CD14-positive monocyte (primary cell): ENCODE measurements at regions not wholly inside any gene's neighbourhood (a gene's known extent, or its start where the extent isn't known, plus 50 kb on each side); places are given as distances from the start of the nearest gene placed in this dataset.

Experiments used
- DNase-seq, 3 donors: peaks; one replicate each; pipeline ENCODE4 v3.0.0-alpha.2; 2011 to 2022
- H2AFZ ChIP-seq: 2 replicates; pipeline ENCODE4 v1.6.0; 2012; ENCODE audit warnings: mild to moderate bottlenecking, low read depth, low read length, inconsistent platforms; ENCODE audit not compliant: insufficient read depth, poor library complexity, severe bottlenecking
- H3K27ac ChIP-seq, 2 donors: 1 replicate in 1 of 2; 2 replicates in 1 of 2; pipeline ENCODE4 v1.5.1; 2012 to 2013; ENCODE audit warnings: low read length in 2 of 2, control low read depth in 1 of 2, inconsistent platforms in 1 of 2, low read depth in 1 of 2, mild to moderate bottlenecking in 1 of 2
- H3K27me3 ChIP-seq, 2 donors: one replicate each; pipeline versions ENCODE4 v1.6.0 to v1.6.1; 2011 to 2013; ENCODE audit warnings: low read length in 2 of 2; ENCODE audit not compliant: control insufficient read depth in 2 of 2, insufficient read depth in 2 of 2
- H3K36me3 ChIP-seq, 2 donors: replicated peaks in 1 of 2; 1 replicate in 1 of 2; 2 replicates in 1 of 2; pipeline versions ENCODE4 v1.5.1 to v1.6.1; 2012 to 2013; ENCODE audit warnings: low read length in 2 of 2, control low read depth in 1 of 2, inconsistent platforms in 1 of 2, mild to moderate bottlenecking in 1 of 2; ENCODE audit not compliant: insufficient read depth in 2 of 2, control insufficient read depth in 1 of 2
- H3K4me1 ChIP-seq, 2 donors: 1 replicate in 1 of 2; 2 replicates in 1 of 2; pipeline versions ENCODE4 v1.5.1 to v1.6.1; 2012 to 2013; ENCODE audit warnings: low read length in 2 of 2, control low read depth in 1 of 2, inconsistent platforms in 1 of 2, mild to moderate bottlenecking in 1 of 2, moderate library complexity in 1 of 2; ENCODE audit not compliant: insufficient read depth in 2 of 2, control insufficient read depth in 1 of 2
- H3K4me2 ChIP-seq: replicated peaks from 2 replicates; pipeline ENCODE3; 2012; ENCODE audit warnings: low read length, moderate library complexity, mild to moderate bottlenecking; ENCODE audit not compliant: poor library complexity, severe bottlenecking; ENCODE audit errors: extremely low read depth
- H3K4me3 ChIP-seq, 3 experiments: fragments of 200-600 bp in 1 of 3; sonication (generic) in 1 of 3; replicated peaks in 1 of 3; 1 replicate in 2 of 3; 2 replicates in 1 of 3; pipeline ENCODE4 v1.5.1; 2011 to 2013; ENCODE audit warnings: low read length in 3 of 3, mild to moderate bottlenecking in 3 of 3, control low read depth in 2 of 3, low read depth in 2 of 3, inconsistent platforms in 1 of 3, moderate library complexity in 1 of 3
- H3K79me2 ChIP-seq: 2 replicates; pipeline ENCODE4 v1.6.0; 2012; ENCODE audit warnings: mild to moderate bottlenecking, control low read depth, inconsistent platforms, low read length, moderate library complexity; ENCODE audit not compliant: insufficient read depth
- H3K9ac ChIP-seq: 2 replicates; pipeline ENCODE4 v1.6.0; 2017; ENCODE audit warnings: low read length, mild to moderate bottlenecking; ENCODE audit not compliant: insufficient read depth, poor library complexity, severe bottlenecking
- H3K9me3 ChIP-seq, 2 donors: replicated peaks in 1 of 2; 1 replicate in 1 of 2; 2 replicates in 1 of 2; pipeline versions ENCODE4 v1.5.1 to v1.6.1; 2012 to 2013; ENCODE audit warnings: low read length in 2 of 2, control low read depth in 1 of 2; ENCODE audit not compliant: control insufficient read depth in 1 of 2, insufficient read depth in 1 of 2
- H4K20me1 ChIP-seq: 2 replicates; pipeline ENCODE4 v1.6.0; 2012; ENCODE audit warnings: mild to moderate bottlenecking, low read length, control low read depth, moderate library complexity; ENCODE audit not compliant: insufficient read depth
- H3K27ac Mint-ChIP-seq, 7 donors: one replicate each; pipeline ENCODE4 v1.8.0; 2020; ENCODE audit warnings: mild to moderate bottlenecking in 7 of 7, mixed read lengths in 7 of 7, moderate library complexity in 6 of 7, inconsistent platforms in 2 of 7
- H3K27me3 Mint-ChIP-seq, 3 donors: one replicate each; pipeline ENCODE4 v1.8.0; 2021 to 2022; ENCODE audit warnings: low read depth in 3 of 3, mild to moderate bottlenecking in 3 of 3, mixed read lengths in 3 of 3, moderate library complexity in 3 of 3, inconsistent platforms in 1 of 3
- H3K36me3 Mint-ChIP-seq, 2 donors: one replicate each; pipeline ENCODE4 v1.8.0; 2020; ENCODE audit warnings: mixed read lengths in 2 of 2, inconsistent platforms in 1 of 2, mild to moderate bottlenecking in 1 of 2
- H3K4me1 Mint-ChIP-seq: one replicate; pipeline ENCODE4 v1.8.0; 2020; ENCODE audit warnings: mild to moderate bottlenecking, mixed read lengths
- H3K4me3 Mint-ChIP-seq, 2 donors: one replicate each; pipeline ENCODE4 v1.8.0; 2020; ENCODE audit warnings: mild to moderate bottlenecking in 2 of 2, mixed read lengths in 2 of 2, moderate library complexity in 1 of 2
- H3K9me3 Mint-ChIP-seq, 7 donors: one replicate each; pipeline ENCODE4 v1.8.0; 2020 to 2022; ENCODE audit warnings: mixed read lengths in 7 of 7, mild to moderate bottlenecking in 6 of 7, moderate library complexity in 6 of 7, inconsistent platforms in 2 of 7
- WGBS: methylation state at CpG from one replicate; pipeline ENCODE4 v1.1.5; 2013; ENCODE audit warnings: missing lambda C conversion rate; ENCODE audit not compliant: insufficient coverage; 5-methylcytosine and 5-hydroxymethylcytosine counted together
- intact Hi-C, 2 donors: fragments of 100-400 bp; cut with micrococcal nuclease; formaldehyde crosslinking; loops; one replicate each; pipeline versions ENCODE4 v1.15.0 to v1.15.1; 2023
- TF ChIP-seq, protein P1 (sequence below): fragments of 200-600 bp; IDR thresholded peaks from one replicate; pipeline ENCODE4 v1.8.0; 2022; ENCODE audit warnings: antibody characterized with exemption, mild to moderate bottlenecking

DNA sequence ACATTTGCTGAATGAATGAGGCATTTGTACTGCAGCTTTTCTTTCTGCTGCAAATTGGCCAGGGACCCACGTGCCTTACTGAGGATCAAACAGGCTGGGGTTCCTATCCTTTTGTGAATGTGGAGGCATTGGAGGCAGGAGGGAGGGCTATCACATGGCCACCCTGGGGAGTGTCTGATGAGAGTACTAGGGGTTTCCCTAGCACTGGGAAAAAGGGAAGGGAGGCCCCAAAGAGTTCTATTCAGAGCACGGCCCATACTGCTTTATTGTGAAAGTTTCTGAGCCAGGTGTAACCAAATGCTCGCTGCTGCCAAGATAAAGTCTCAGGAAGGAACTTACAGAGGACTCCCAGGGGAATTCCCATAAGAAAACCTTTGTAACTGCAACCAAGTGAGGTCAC is 78.4 kb upstream of the ANO1 start:
- no peak overlapping the region for H3K27ac ChIP-seq
- H3K27me3 Mint-ChIP-seq, result peaks cover 0 to 9% (median 4%) of the 10 kb centered on the region in 3 donors
- H3K4me1 Mint-ChIP-seq, result no peaks in the 10 kb centered on the region

DNA sequence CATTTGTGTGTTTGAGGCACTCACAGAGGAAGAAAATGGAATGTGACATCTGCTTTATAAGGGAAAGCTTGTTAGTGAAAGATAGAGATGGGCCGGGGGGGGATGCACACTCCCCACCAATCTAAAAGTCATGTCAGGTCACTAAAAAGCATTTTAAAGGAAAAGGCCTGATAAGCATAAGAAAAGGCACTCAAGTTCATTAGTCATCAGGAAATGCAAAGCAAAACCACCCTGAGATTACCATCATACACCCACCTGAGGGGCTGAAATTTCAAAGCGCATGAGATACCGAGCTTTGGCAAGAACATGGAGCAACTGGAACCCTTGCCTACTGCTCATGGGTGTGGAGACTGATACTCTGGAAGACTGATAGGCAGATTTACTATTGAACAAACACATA is 77.9 kb upstream of the ANO1 start:
- Mint-ChIP-seq H3K36me3 (no peaks in the 10 kb centered on the region), H3K27me3 (peaks cover 0 to 9% (median 1%) of the 10 kb centered on the region in 3 donors), H3K4me3 (no peak overlapping the region), H3K4me1 (no peaks in the 10 kb centered on the region), H3K9me3 (peaks cover 0 to 12% (median 4%) of the 10 kb centered on the region in 7 donors), H3K27ac (no peak overlapping the region)
- Histone ChIP-seq H2AFZ (no peak overlapping the region), H3K4me2 (no peak overlapping the region), H3K27ac (no peak overlapping the region), H3K27me3 (no peaks in the 10 kb centered on the region), H3K36me3 (no peaks in the 10 kb centered on the region), H4K20me1 (no peaks in the 10 kb centered on the region), H3K4me1 (no peaks in the 10 kb centered on the region), H3K9me3 (no peaks in the 10 kb centered on the region), H3K4me3 (no peak overlapping the region), H3K9ac (no peak overlapping the region), H3K79me2 (no peaks in the 10 kb centered on the region)
- intact Hi-C loops, result no loop called here
- WGBS, result no CpG with 5 or more reads among the region's 3 CpGs
- TF ChIP-seq, protein P1, sequence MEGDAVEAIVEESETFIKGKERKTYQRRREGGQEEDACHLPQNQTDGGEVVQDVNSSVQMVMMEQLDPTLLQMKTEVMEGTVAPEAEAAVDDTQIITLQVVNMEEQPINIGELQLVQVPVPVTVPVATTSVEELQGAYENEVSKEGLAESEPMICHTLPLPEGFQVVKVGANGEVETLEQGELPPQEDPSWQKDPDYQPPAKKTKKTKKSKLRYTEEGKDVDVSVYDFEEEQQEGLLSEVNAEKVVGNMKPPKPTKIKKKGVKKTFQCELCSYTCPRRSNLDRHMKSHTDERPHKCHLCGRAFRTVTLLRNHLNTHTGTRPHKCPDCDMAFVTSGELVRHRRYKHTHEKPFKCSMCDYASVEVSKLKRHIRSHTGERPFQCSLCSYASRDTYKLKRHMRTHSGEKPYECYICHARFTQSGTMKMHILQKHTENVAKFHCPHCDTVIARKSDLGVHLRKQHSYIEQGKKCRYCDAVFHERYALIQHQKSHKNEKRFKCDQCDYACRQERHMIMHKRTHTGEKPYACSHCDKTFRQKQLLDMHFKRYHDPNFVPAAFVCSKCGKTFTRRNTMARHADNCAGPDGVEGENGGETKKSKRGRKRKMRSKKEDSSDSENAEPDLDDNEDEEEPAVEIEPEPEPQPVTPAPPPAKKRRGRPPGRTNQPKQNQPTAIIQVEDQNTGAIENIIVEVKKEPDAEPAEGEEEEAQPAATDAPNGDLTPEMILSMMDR, result no peak
- DNase-seq, result no peak

More for the DNA sequence above, 78.4 kb upstream of the ANO1 start:
- no peak overlapping the region for H3K9ac ChIP-seq
- DNase-seq, result no peak
- no peaks in the 10 kb centered on the region for H3K27me3 ChIP-seq
- H3K4me2 ChIP-seq, result no peak overlapping the region
- intact Hi-C loops, result no loop called here
- TF ChIP-seq, protein P1, result no peak
- H3K4me1 ChIP-seq, result no peaks in the 10 kb centered on the region
- Mint-ChIP-seq H3K36me3 (no peaks in the 10 kb centered on the region), H3K4me3 (no peak overlapping the region), H3K27ac (no peak overlapping the region), H3K9me3 (peaks cover 0 to 16% (median 8%) of the 10 kb centered on the region in 7 donors)
- no peaks in the 10 kb centered on the region for H3K9me3 ChIP-seq
- H3K4me3 ChIP-seq, result no peak overlapping the region
- no peak overlapping the region for H2AFZ ChIP-seq
- 65% methylated on average over 2 of the region's 3 CpGs for WGBS
- H3K36me3 ChIP-seq, result no peaks in the 10 kb centered on the region
- no peaks in the 10 kb centered on the region for H3K79me2 ChIP-seq
- H4K20me1 ChIP-seq, result no peaks in the 10 kb centered on the region
